ENCODE measurements at regions not wholly inside any gene's neighbourhood (a gene's known extent, or its start where the extent isn't known, plus 50 kb on each side); places are given as distances from the start of the nearest gene placed in this dataset.

GRCh38 chr5:124050120-124050770 lies 538.3 kb downstream of the CSNK1G3 start:
- Histone ChIP-seq H3K4me3 (ENCODE audit: low read length) (no peak overlapping the region), H3K4me1 (ENCODE audit: control insufficient read depth, insufficient read depth, low read length) (no peaks in the 10 kb centered on the region), H3K27me3 (ENCODE audit: control insufficient read depth, insufficient read depth, low read length) (no peaks in the 10 kb centered on the region), H3K36me3 (ENCODE audit: control insufficient read depth, insufficient read depth, low read length) (no peaks in the 10 kb centered on the region), H3K9ac (ENCODE audit: low read length) (no peak overlapping the region), H3K27ac (ENCODE audit: low read depth, low read length) (no peak overlapping the region)

- no peaks in the 10 kb centered on the region for H3K36me3 ChIP-seq (ENCODE audit: control insufficient read depth, insufficient read depth, low read length)
- H3K27ac ChIP-seq (ENCODE audit: low read depth, low read length) = no peak overlapping the region
- H3K4me3 ChIP-seq (ENCODE audit: low read length) = no peak overlapping the region
- H3K27me3 ChIP-seq (ENCODE audit: control insufficient read depth, insufficient read depth, low read length) = no peaks in the 10 kb centered on the region
- no peak overlapping the region for H3K9ac ChIP-seq (ENCODE audit: low read length)
- H3K4me1 ChIP-seq (ENCODE audit: control insufficient read depth, insufficient read depth, low read length) = no peaks in the 10 kb centered on the region
Observed at GRCh38 chr5:124045412-124045811, 533.4 kb downstream of the CSNK1G3 start.

GRCh38 chr5:124044613-124045012 lies 532.6 kb downstream of the CSNK1G3 start:
- Histone ChIP-seq H3K4me1 (ENCODE audit: control insufficient read depth, insufficient read depth, low read length) (no peaks in the 10 kb centered on the region), H3K9ac (ENCODE audit: low read length) (no peak overlapping the region), H3K27ac (ENCODE audit: low read depth, low read length) (no peak overlapping the region), H3K4me3 (ENCODE audit: low read length) (no peak overlapping the region), H3K27me3 (ENCODE audit: control insufficient read depth, insufficient read depth, low read length) (no peaks in the 10 kb centered on the region), H3K36me3 (ENCODE audit: control insufficient read depth, insufficient read depth, low read length) (no peaks in the 10 kb centered on the region)

GRCh38 chr5:124043456-124043855 lies 531.5 kb downstream of the CSNK1G3 start:
- Histone ChIP-seq H3K4me1 (ENCODE audit: control insufficient read depth, insufficient read depth, low read length) (no peaks in the 10 kb centered on the region), H3K27me3 (ENCODE audit: control insufficient read depth, insufficient read depth, low read length) (no peaks in the 10 kb centered on the region), H3K9ac (ENCODE audit: low read length) (no peak overlapping the region)

GRCh38 chr5:124040799-124041198 lies 528.8 kb downstream of the CSNK1G3 start:
- H3K27ac ChIP-seq (ENCODE audit: low read depth, low read length) = no peak overlapping the region
- no peak overlapping the region for H3K9ac ChIP-seq (ENCODE audit: low read length)
- H3K36me3 ChIP-seq (ENCODE audit: control insufficient read depth, insufficient read depth, low read length) = no peaks in the 10 kb centered on the region
- H3K27me3 ChIP-seq (ENCODE audit: control insufficient read depth, insufficient read depth, low read length) = no peaks in the 10 kb centered on the region
- H3K4me3 ChIP-seq (ENCODE audit: low read length) = no peak overlapping the region
- no peaks in the 10 kb centered on the region for H3K4me1 ChIP-seq (ENCODE audit: control insufficient read depth, insufficient read depth, low read length)

More at GRCh38 chr5:124043456-124043855, 531.5 kb downstream of the CSNK1G3 start:
- Histone ChIP-seq H3K4me3 (ENCODE audit: low read length) (no peak overlapping the region), H3K36me3 (ENCODE audit: control insufficient read depth, insufficient read depth, low read length) (no peaks in the 10 kb centered on the region), H3K27ac (ENCODE audit: low read depth, low read length) (no peak overlapping the region)

- H3K4me1 ChIP-seq (ENCODE audit: control insufficient read depth, insufficient read depth, low read length) = no peaks in the 10 kb centered on the region
- no peak overlapping the region for H3K27ac ChIP-seq (ENCODE audit: low read depth, low read length)
- no peak overlapping the region for H3K4me3 ChIP-seq (ENCODE audit: low read length)
- no peak overlapping the region for H3K9ac ChIP-seq (ENCODE audit: low read length)
- no peaks in the 10 kb centered on the region for H3K36me3 ChIP-seq (ENCODE audit: control insufficient read depth, insufficient read depth, low read length)
- H3K27me3 ChIP-seq (ENCODE audit: control insufficient read depth, insufficient read depth, low read length) = no peaks in the 10 kb centered on the region
Observed at GRCh38 chr5:124039410-124039809, 527.4 kb downstream of the CSNK1G3 start.

- Histone ChIP-seq H3K9ac (ENCODE audit: low read length) (no peak overlapping the region), H3K4me1 (ENCODE audit: control insufficient read depth, insufficient read depth, low read length) (no peaks in the 10 kb centered on the region), H3K27me3 (ENCODE audit: control insufficient read depth, insufficient read depth, low read length) (no peaks in the 10 kb centered on the region), H3K36me3 (ENCODE audit: control insufficient read depth, insufficient read depth, low read length) (no peaks in the 10 kb centered on the region), H3K27ac (ENCODE audit: low read depth, low read length) (no peak overlapping the region), H3K4me3 (ENCODE audit: low read length) (no peak overlapping the region)
Observed at GRCh38 chr5:124036786-124037185, 524.8 kb downstream of the CSNK1G3 start.

GRCh38 chr5:124034963-124035362 lies 523.0 kb downstream of the CSNK1G3 start:
- Histone ChIP-seq H3K27me3 (ENCODE audit: control insufficient read depth, insufficient read depth, low read length) (no peaks in the 10 kb centered on the region), H3K36me3 (ENCODE audit: control insufficient read depth, insufficient read depth, low read length) (no peaks in the 10 kb centered on the region), H3K4me1 (ENCODE audit: control insufficient read depth, insufficient read depth, low read length) (no peaks in the 10 kb centered on the region), H3K9ac (ENCODE audit: low read length) (no peak overlapping the region), H3K27ac (ENCODE audit: low read depth, low read length) (no peak overlapping the region), H3K4me3 (ENCODE audit: low read length) (no peak overlapping the region)

- H3K27me3 ChIP-seq (ENCODE audit: control insufficient read depth, insufficient read depth, low read length) = no peaks in the 10 kb centered on the region
- no peak overlapping the region for H3K4me3 ChIP-seq (ENCODE audit: low read length)
- H3K4me1 ChIP-seq (ENCODE audit: control insufficient read depth, insufficient read depth, low read length) = no peaks in the 10 kb centered on the region
- H3K27ac ChIP-seq (ENCODE audit: low read depth, low read length) = no peak overlapping the region
- no peaks in the 10 kb centered on the region for H3K36me3 ChIP-seq (ENCODE audit: control insufficient read depth, insufficient read depth, low read length)
- no peak overlapping the region for H3K9ac ChIP-seq (ENCODE audit: low read length)
Observed at GRCh38 chr5:124034083-124034700, 522.2 kb downstream of the CSNK1G3 start.

- H3K36me3 ChIP-seq (ENCODE audit: control insufficient read depth, insufficient read depth, low read length) = no peaks in the 10 kb centered on the region
- no peak overlapping the region for H3K27ac ChIP-seq (ENCODE audit: low read depth, low read length)
- no peaks in the 10 kb centered on the region for H3K27me3 ChIP-seq (ENCODE audit: control insufficient read depth, insufficient read depth, low read length)
- H3K9ac ChIP-seq (ENCODE audit: low read length) = no peak overlapping the region
- no peak overlapping the region for H3K4me3 ChIP-seq (ENCODE audit: low read length)
- no peaks in the 10 kb centered on the region for H3K4me1 ChIP-seq (ENCODE audit: control insufficient read depth, insufficient read depth, low read length)
Observed at GRCh38 chr5:124030043-124030491, 518.1 kb downstream of the CSNK1G3 start.

- H3K4me1 ChIP-seq (ENCODE audit: control insufficient read depth, insufficient read depth, low read length) = no peaks in the 10 kb centered on the region
- H3K27ac ChIP-seq (ENCODE audit: low read depth, low read length) = no peak overlapping the region
- H3K27me3 ChIP-seq (ENCODE audit: control insufficient read depth, insufficient read depth, low read length) = no peaks in the 10 kb centered on the region
- no peak overlapping the region for H3K4me3 ChIP-seq (ENCODE audit: low read length)
- H3K9ac ChIP-seq (ENCODE audit: low read length) = no peak overlapping the region
- no peaks in the 10 kb centered on the region for H3K36me3 ChIP-seq (ENCODE audit: control insufficient read depth, insufficient read depth, low read length)
Observed at GRCh38 chr5:124027441-124027840, 515.5 kb downstream of the CSNK1G3 start.

- Histone ChIP-seq H3K27ac (ENCODE audit: low read depth, low read length) (no peak overlapping the region), H3K36me3 (ENCODE audit: control insufficient read depth, insufficient read depth, low read length) (no peaks in the 10 kb centered on the region), H3K9ac (ENCODE audit: low read length) (no peak overlapping the region), H3K4me1 (ENCODE audit: control insufficient read depth, insufficient read depth, low read length) (no peaks in the 10 kb centered on the region), H3K27me3 (ENCODE audit: control insufficient read depth, insufficient read depth, low read length) (no peaks in the 10 kb centered on the region), H3K4me3 (ENCODE audit: low read length) (no peak overlapping the region)
Observed at GRCh38 chr5:124025306-124025845, 513.4 kb downstream of the CSNK1G3 start.

- H3K9ac ChIP-seq (ENCODE audit: low read length) = no peak overlapping the region
- H3K36me3 ChIP-seq (ENCODE audit: control insufficient read depth, insufficient read depth, low read length) = no peaks in the 10 kb centered on the region
- no peak overlapping the region for H3K4me3 ChIP-seq (ENCODE audit: low read length)
- H3K27ac ChIP-seq (ENCODE audit: low read depth, low read length) = no peak overlapping the region
- H3K27me3 ChIP-seq (ENCODE audit: control insufficient read depth, insufficient read depth, low read length) = no peaks in the 10 kb centered on the region
- no peaks in the 10 kb centered on the region for H3K4me1 ChIP-seq (ENCODE audit: control insufficient read depth, insufficient read depth, low read length)
Observed at GRCh38 chr5:124022966-124023365, 511.0 kb downstream of the CSNK1G3 start.

All from rectal smooth muscle tissue (tissue), 1 donor.